HG03196 (cell line): ENCODE measurements at regions not wholly inside any gene's neighbourhood (a gene's known extent, or its start where the extent isn't known, plus 50 kb on each side); places are given as distances from the start of the nearest gene placed in this dataset.

Experiments
- ATAC-seq: cut with Tn5 transposase; IDR thresholded peaks from one replicate; pipeline ENCODE4 v1.9.1; 2021; ENCODE audit not compliant: unreplicated experiment

GRCh38 chr20:10724449-10725173, 50.8 kb upstream of the JAG1 start:
- ATAC-seq = no peak

- no peak for ATAC-seq
Observed at GRCh38 chr20:10728873-10729670, 55.3 kb upstream of the JAG1 start.

GRCh38 chr20:10729785-10730184, 56.0 kb upstream of the JAG1 start:
- no peak for ATAC-seq

- ATAC-seq = no peak
Observed at GRCh38 chr20:10730629-10731183, 56.9 kb upstream of the JAG1 start.

GRCh38 chr20:10731190-10731965, 57.6 kb upstream of the JAG1 start:
- ATAC-seq = no peak

GRCh38 chr20:10733122-10733521, 59.3 kb upstream of the JAG1 start:
- no peak for ATAC-seq

GRCh38 chr20:10735195-10735949, 61.6 kb upstream of the JAG1 start:
- ATAC-seq = no peak

- ATAC-seq = no peak
Observed at GRCh38 chr20:10739134-10739533, 65.3 kb upstream of the JAG1 start.

- no peak for ATAC-seq
Observed at GRCh38 chr20:10739566-10739965, 65.8 kb upstream of the JAG1 start.

- no peak for ATAC-seq
Observed at GRCh38 chr20:10741060-10741459, 67.3 kb upstream of the JAG1 start.

- ATAC-seq = no peak
Observed at GRCh38 chr20:10745790-10746189, 72.0 kb upstream of the JAG1 start.

- ATAC-seq = no peak
Observed at GRCh38 chr20:10747019-10747418, 73.2 kb upstream of the JAG1 start.

- ATAC-seq = no peak
Observed at GRCh38 chr20:10749084-10749483, 75.3 kb upstream of the JAG1 start.

- ATAC-seq = no peak
Observed at GRCh38 chr20:10752206-10752605, 78.4 kb upstream of the JAG1 start.

GRCh38 chr20:10754824-10755223, 81.0 kb upstream of the JAG1 start:
- no peak for ATAC-seq

- ATAC-seq = no peak
Observed at GRCh38 chr20:10758446-10758845, 84.6 kb upstream of the JAG1 start.

GRCh38 chr20:10761232-10761631, 87.4 kb upstream of the JAG1 start:
- ATAC-seq = no peak

GRCh38 chr20:10761786-10762185, 88.0 kb upstream of the JAG1 start:
- no peak for ATAC-seq

GRCh38 chr20:10762216-10762615, 88.4 kb upstream of the JAG1 start:
- no peak for ATAC-seq

- ATAC-seq = no peak
Observed at GRCh38 chr20:10763112-10763511, 89.3 kb upstream of the JAG1 start.

GRCh38 chr20:10769700-10770099, 95.9 kb upstream of the JAG1 start:
- ATAC-seq = no peak
